Prostate gland (tissue), 2 donors: ENCODE measurements at regions not wholly inside any gene's neighbourhood (a gene's known extent, or its start where the extent isn't known, plus 50 kb on each side); places are given as distances from the start of the nearest gene placed in this dataset.
"Not testable (repeated sequence)": the region's sequence is repeated elsewhere in the genome, so short reads cannot be mapped to it uniquely, and the experiment has no call there.

Experiments
- DNase-seq: peaks from one replicate; pipeline ENCODE4 v3.0.0-alpha.2; 2019; ENCODE audit warnings: low spot score
- H3K27ac ChIP-seq, 2 donors: fragments of 200-600 bp; sonication (generic); 2 replicates each; pipeline ENCODE4 v1.5.1; 2017 to 2019
- H3K27me3 ChIP-seq: fragments of 200-600 bp; sonication (generic); replicated peaks from 2 replicates; pipeline ENCODE4 v1.5.1; 2019; ENCODE audit not compliant: insufficient read depth
- H3K36me3 ChIP-seq, 2 donors: fragments of 200-600 bp; sonication (generic); 1 replicate in 1 of 2; 2 replicates in 1 of 2; pipeline versions ENCODE4 v1.5.1 to v1.8.1; 2017 to 2019
- H3K4me1 ChIP-seq: fragments of 200-600 bp; sonication (generic); replicated peaks from 2 replicates; pipeline ENCODE4 v1.5.1; 2019
- H3K4me3 ChIP-seq, 2 donors: fragments of 200-600 bp; sonication (generic); 2 replicates each; pipeline ENCODE4 v1.5.1; 2017 to 2019
- H3K9me3 ChIP-seq: fragments of 200-600 bp; sonication (generic); 2 replicates; pipeline ENCODE4 v1.5.1; 2017
- POLR2AphosphoS5 ChIP-seq: sonication (generic); formaldehyde crosslinking; IDR thresholded peaks from one replicate; pipeline ENCODE4 v1.6.1; 2017; ENCODE audit warnings: antibody characterized with exemption
- WGBS: methylation state at CpG from one replicate; pipeline ENCODE4 v1.1.5; 2018; 5-methylcytosine and 5-hydroxymethylcytosine counted together
- intact Hi-C: fragments of 100-400 bp; cut with DNase I; formaldehyde crosslinking; loops from one replicate; pipeline ENCODE4 v1.14.2; 2022
- TF ChIP-seq, protein P1 (sequence below), 4 experiments: fragments of 200-600 bp in 2 of 4; fragments of 450-650 bp in 2 of 4; sonication (generic) in 2 of 4; IDR thresholded peaks; 1 replicate in 3 of 4; 2 replicates in 1 of 4; pipeline ENCODE4 v1.5.1; 2016 to 2019; ENCODE audit warnings: antibody characterized with exemption in 4 of 4, mild to moderate bottlenecking in 2 of 4, moderate library complexity in 2 of 4

DNA sequence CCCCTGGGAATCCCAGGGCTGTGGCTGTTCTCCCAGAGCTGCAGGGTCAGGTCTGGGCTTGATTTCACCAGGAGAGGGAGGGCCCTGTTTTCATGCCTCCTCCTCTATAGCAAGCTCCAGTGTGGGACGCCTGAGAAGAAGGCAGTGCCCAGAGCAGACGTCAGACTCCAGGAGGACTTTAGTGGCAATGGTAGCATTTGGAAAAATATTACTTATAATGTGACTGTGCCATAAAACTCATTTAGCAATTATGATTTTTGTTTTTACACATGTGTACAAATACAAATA is 830.2 kb downstream of the TMEM121 start:
- intact Hi-C loops: not testable (repeated sequence)

DNA sequence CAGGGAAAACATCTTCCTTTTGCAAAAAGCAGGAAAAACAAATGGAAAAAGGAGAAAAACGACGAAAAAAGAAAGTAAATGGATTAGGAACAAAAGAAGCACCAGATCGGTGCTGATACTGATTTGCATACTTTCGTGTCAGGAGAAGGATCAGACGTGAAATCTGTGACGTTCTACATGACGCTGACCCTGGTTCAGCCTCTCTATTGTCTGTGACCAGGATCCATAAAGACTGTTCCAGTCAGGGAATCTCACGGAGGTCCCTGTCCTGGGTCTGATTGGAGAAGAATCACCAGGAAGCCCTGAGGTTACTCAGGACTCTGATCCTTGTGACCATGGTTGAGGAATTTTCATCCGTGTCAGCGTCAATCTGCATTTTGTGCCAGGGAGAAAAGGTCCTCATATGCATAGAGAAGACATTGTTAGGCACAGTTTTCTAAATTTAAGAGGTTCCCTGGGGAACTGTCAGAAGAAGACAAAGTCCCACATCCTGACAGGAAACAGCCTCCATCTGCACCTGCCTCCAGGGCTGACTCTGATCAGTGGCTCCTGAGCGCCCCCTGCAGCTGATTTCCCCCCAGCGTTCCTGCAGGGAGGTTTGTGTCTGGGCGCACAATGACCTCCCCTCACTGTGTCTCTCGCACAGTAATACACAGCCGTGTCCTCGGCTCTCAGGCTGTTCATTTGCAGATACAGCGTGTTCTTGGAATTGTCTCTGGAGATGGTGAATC is 832.9 kb downstream of the TMEM121 start:
- not testable (repeated sequence) for H3K36me3 ChIP-seq, DNase-seq
- WGBS: 59% methylated on average over 17 of the region's 17 CpGs

More for the DNA sequence above, 830.2 kb downstream of the TMEM121 start:
- 22% methylated on average over 2 of the region's 2 CpGs for WGBS
- H3K9me3 ChIP-seq, H3K36me3 ChIP-seq, H3K27me3 ChIP-seq, H3K27ac ChIP-seq, H3K4me3 ChIP-seq, DNase-seq, H3K4me1 ChIP-seq: not testable (repeated sequence)

DNA sequence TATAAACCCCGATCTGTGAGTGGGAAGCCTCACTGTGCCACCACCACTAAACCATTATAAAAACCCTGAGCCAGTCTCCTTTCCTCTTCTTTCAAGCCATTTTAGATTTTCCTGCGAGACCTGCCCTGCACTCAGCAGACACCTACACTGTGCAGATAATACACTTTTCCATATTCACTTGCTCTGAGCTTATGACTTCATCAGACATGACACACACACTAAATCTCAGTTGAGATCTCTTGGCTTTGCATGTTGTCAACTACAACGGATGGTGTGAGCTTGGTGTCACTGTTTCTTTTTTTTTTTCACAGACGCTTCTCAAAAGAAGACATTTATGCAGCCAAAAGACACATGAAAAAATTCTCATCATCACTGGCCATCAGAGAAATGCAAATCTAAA is 839.0 kb downstream of the TMEM121 start:
- H3K9me3 ChIP-seq, intact Hi-C loops, H3K36me3 ChIP-seq, DNase-seq, H3K27me3 ChIP-seq, H3K4me3 ChIP-seq, H3K4me1 ChIP-seq, H3K27ac ChIP-seq: not testable (repeated sequence)
- 51% methylated on average over 2 of the region's 4 CpGs for WGBS

More for the DNA sequence above, 832.9 kb downstream of the TMEM121 start:
- H3K27me3 ChIP-seq, H3K27ac ChIP-seq, H3K4me1 ChIP-seq, H3K9me3 ChIP-seq, intact Hi-C loops, H3K4me3 ChIP-seq: not testable (repeated sequence)

DNA sequence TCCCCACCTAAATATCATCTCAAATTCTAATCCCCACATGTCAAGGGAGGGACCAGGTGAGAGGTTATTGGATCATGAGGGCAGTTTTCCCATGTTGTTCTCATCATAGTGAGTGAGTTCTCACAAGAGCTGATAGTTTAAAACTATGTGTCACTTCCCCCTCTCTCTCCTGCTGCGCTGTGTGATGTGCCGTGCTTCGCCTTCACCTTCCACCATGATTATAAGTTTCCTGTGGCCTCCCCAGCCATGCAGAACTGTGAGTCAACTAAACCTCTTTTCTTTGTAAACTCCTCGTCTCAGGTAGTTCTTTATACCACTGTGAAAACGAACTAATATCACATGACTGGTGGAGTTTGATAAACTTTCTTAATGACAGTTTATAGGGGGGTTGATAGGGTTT is 839.5 kb downstream of the TMEM121 start:
- DNase-seq, H3K9me3 ChIP-seq, H3K4me3 ChIP-seq, intact Hi-C loops, H3K27me3 ChIP-seq, H3K4me1 ChIP-seq, H3K36me3 ChIP-seq, H3K27ac ChIP-seq: not testable (repeated sequence)
- WGBS: 42% methylated on average over 5 of the region's 5 CpGs

DNA sequence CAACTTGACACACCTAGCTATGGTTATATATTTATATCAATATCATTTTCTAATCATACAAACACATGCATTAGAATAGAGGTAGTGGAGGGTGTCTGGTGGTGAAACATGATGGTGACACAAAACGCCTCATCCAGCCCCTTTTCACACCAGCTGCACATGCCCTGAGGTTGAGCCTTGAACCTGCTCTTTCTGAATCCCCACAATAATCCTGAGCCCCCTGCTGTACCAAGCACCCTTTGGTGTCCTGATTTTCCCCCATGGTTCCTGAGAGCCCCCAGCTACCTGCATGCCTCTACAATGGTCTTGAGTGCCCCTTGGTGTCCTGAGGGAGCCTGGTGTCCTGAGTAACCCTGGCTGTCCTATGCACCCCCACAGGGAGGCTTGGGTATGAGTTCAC is 840.6 kb downstream of the TMEM121 start:
- DNase-seq, H3K36me3 ChIP-seq, H3K9me3 ChIP-seq, H3K4me1 ChIP-seq, intact Hi-C loops, H3K27ac ChIP-seq, H3K4me3 ChIP-seq, H3K27me3 ChIP-seq: not testable (repeated sequence)
- WGBS: 25% methylated on average over 1 of the region's 1 CpG

DNA sequence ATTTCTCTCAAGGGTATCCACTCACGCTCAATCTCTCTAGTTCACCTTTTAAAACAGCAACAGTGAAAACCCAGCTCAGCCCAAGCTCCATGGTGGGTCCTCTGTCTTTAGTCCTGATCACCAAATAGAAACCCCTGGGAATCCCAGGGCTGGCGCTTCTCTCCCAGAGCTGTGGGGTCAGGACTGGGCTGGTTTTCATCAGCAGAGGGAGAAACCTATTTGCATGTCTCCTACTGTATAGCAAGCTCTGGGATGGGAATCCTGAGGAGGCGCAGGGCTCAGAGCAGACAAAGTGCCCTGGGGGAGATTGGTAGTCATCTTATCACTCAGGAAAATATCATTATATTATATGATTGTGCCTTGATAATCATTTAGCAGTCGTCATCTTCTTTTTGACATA is 843.1 kb downstream of the TMEM121 start:
- intact Hi-C loops, H3K4me1 ChIP-seq, DNase-seq, H3K4me3 ChIP-seq, H3K9me3 ChIP-seq, H3K27ac ChIP-seq, H3K27me3 ChIP-seq, H3K36me3 ChIP-seq: not testable (repeated sequence)
- 43% methylated on average over 3 of the region's 4 CpGs for WGBS

DNA sequence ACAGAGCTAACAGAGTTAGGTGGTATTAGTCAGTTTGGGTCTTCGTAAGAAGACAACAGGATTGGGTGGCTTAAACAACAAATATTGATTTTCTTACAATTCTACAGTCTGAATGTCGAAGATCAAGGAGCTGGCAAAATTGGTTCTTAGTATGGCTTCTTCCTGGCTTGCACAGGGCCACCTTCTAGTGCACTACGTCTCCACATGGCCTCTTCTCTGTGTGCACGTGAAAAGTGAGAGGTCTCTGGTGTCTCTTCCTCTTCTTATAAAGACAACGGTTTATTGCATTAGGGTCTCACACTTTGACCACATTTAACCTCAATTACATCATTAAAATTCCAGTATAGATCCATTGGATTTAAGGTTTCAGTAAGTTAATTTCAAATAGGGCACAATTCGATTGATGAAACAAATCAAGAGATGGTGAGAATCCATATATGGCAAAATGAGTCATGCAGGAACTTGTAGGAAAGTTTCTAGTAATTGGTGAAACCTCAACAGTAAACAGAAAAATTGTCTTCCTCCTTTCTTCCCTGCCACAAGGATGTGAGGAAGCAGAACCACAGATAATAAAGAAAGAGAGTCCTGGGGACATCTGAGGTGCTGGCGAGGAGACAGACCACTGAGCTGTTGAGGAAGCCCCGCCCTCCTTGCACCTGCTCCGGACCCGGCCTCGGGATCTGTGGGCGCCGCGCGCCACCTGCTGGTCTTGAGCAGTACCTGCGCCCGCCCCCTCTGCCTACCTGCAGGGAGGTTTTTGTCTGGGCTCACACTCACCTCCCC is 846.7 kb downstream of the TMEM121 start:
- WGBS: 23% methylated on average over 17 of the region's 17 CpGs
- TF ChIP-seq, protein P1, sequence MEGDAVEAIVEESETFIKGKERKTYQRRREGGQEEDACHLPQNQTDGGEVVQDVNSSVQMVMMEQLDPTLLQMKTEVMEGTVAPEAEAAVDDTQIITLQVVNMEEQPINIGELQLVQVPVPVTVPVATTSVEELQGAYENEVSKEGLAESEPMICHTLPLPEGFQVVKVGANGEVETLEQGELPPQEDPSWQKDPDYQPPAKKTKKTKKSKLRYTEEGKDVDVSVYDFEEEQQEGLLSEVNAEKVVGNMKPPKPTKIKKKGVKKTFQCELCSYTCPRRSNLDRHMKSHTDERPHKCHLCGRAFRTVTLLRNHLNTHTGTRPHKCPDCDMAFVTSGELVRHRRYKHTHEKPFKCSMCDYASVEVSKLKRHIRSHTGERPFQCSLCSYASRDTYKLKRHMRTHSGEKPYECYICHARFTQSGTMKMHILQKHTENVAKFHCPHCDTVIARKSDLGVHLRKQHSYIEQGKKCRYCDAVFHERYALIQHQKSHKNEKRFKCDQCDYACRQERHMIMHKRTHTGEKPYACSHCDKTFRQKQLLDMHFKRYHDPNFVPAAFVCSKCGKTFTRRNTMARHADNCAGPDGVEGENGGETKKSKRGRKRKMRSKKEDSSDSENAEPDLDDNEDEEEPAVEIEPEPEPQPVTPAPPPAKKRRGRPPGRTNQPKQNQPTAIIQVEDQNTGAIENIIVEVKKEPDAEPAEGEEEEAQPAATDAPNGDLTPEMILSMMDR (IDR thresholded peaks at IDR 0.05): peak in 2 of 4 experiments; percentile 33 to 35
- no peak for TF ChIP-seq POLR2AphosphoS5
- intact Hi-C loops: no loop called here

DNA sequence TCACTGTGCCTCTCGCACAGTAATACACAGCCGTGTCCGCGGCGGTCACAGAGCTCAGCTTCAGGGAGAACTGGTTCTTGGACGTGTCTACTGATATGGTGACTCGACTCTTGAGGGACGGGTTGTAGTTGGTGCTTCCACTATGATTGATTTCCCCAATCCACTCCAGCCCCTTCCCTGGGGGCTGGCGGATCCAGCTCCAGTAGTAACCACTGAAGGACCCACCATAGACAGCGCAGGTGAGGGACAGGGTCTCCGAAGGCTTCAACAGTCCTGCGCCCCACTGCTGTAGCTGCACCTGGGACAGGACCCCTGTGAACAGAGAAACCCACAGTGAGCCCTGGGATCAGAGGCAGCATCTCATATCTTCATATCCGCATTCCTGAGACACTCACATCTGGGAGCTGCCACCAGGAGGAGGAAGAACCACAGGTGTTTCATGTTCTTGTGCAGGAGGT is 847.3 kb downstream of the TMEM121 start:
- H3K4me3 ChIP-seq, H3K27ac ChIP-seq, intact Hi-C loops, H3K27me3 ChIP-seq, H3K9me3 ChIP-seq, H3K36me3 ChIP-seq, DNase-seq, H3K4me1 ChIP-seq: not testable (repeated sequence)
- WGBS: 53% methylated on average over 13 of the region's 13 CpGs

More for the DNA sequence above, 846.7 kb downstream of the TMEM121 start:
- Histone ChIP-seq H3K36me3 (no peaks in the 10 kb centered on the region), H3K4me1 (no peaks in the 10 kb centered on the region), H3K27me3 (no peaks in the 10 kb centered on the region), H3K27ac (no peak overlapping the region), H3K9me3 (no peaks in the 10 kb centered on the region), H3K4me3 (no peak overlapping the region)
- peak; percentile 12 for DNase-seq
